ENCODE measurements at regions not wholly inside any gene's neighbourhood (a gene's known extent, or its start where the extent isn't known, plus 50 kb on each side); places are given as distances from the start of the nearest gene placed in this dataset.

- no peak for TF ChIP-seq CTCF (IDR thresholded peaks at IDR 0.05; ENCODE audit: insufficient read depth, low read length)
- no peak for TF ChIP-seq GABPA (IDR thresholded peaks at IDR 0.05; ENCODE audit: low read depth)
- TF ChIP-seq POLR2AphosphoS5 (IDR thresholded peaks at IDR 0.05; ENCODE audit: low read depth): no peak
Observed at GRCh38 chr21:35593000-35593502, 467.3 kb downstream of the SETD4 start.

Data from HL-60 (cell line).